Liver (tissue), 7 donors: ENCODE measurements at regions not wholly inside any gene's neighbourhood (a gene's known extent, or its start where the extent isn't known, plus 50 kb on each side); places are given as distances from the start of the nearest gene placed in this dataset.
"Not testable (repeated sequence)": the region's sequence is repeated elsewhere in the genome, so short reads cannot be mapped to it uniquely, and the experiment has no call there.

Experiments used
- DNase-seq: peaks from one replicate; pipeline ENCODE4 v3.0.0-alpha.2; 2017; ENCODE audit warnings: low spot score
- H3K27ac ChIP-seq, 2 donors: one replicate each; pipeline ENCODE4 v1.7.0; 2013; ENCODE audit warnings: inconsistent platforms in 2 of 2, low read length in 2 of 2, control low read depth in 1 of 2, low read depth in 1 of 2, mild to moderate bottlenecking in 1 of 2
- H3K27me3 ChIP-seq, 4 donors: one replicate each; pipeline versions ENCODE4 v1.6.1 to v1.7.0; 2013; ENCODE audit warnings: low read length in 3 of 4, inconsistent platforms in 1 of 4, mild to moderate bottlenecking in 1 of 4, moderate library complexity in 1 of 4; ENCODE audit not compliant: control insufficient read depth in 4 of 4, insufficient read depth in 4 of 4
- H3K36me3 ChIP-seq, 4 donors: one replicate each; pipeline versions ENCODE4 v1.6.1 to v1.7.0; 2013; ENCODE audit warnings: low read length in 3 of 4, mild to moderate bottlenecking in 3 of 4, low read depth in 1 of 4, moderate library complexity in 1 of 4; ENCODE audit not compliant: control insufficient read depth in 4 of 4, insufficient read depth in 3 of 4
- H3K4me1 ChIP-seq, 4 donors: one replicate each; pipeline versions ENCODE4 v1.6.1 to v1.7.0; 2013; ENCODE audit warnings: low read length in 3 of 4, mild to moderate bottlenecking in 3 of 4, moderate library complexity in 1 of 4; ENCODE audit not compliant: control insufficient read depth in 4 of 4, insufficient read depth in 4 of 4
- H3K4me3 ChIP-seq, 3 donors: one replicate each; pipeline versions ENCODE4 v1.6.1 to v1.7.0; 2013; ENCODE audit warnings: low read length in 3 of 3, control low read depth in 1 of 3, low read depth in 1 of 3, mild to moderate bottlenecking in 1 of 3
- H3K9ac ChIP-seq, 2 donors: one replicate each; pipeline ENCODE4 v1.7.0; 2013; ENCODE audit warnings: low read length in 2 of 2, mild to moderate bottlenecking in 2 of 2, moderate library complexity in 2 of 2, control low read depth in 1 of 2, low read depth in 1 of 2
- H3K9me3 ChIP-seq, 4 donors: one replicate each; pipeline versions ENCODE4 v1.6.1 to v1.7.0; 2013; ENCODE audit warnings: low read length in 3 of 4; ENCODE audit not compliant: control insufficient read depth in 4 of 4
- HNF4A ChIP-seq, 2 donors: conservative IDR thresholded peaks; 2 replicates each; pipeline ENCODE4 v1.6.1; 2016; ENCODE audit warnings: antibody characterized with exemption in 2 of 2, mild to moderate bottlenecking in 2 of 2
- JUND ChIP-seq, 2 donors: IDR thresholded peaks; 2 replicates each; pipeline ENCODE4 v1.6.1; 2016; ENCODE audit warnings: antibody characterized with exemption in 2 of 2
- RAD21 ChIP-seq, 2 donors: IDR thresholded peaks; 2 replicates each; pipeline ENCODE4 v1.6.1; 2016; ENCODE audit warnings: antibody characterized with exemption in 2 of 2, mild to moderate bottlenecking in 2 of 2
- SP1 ChIP-seq: IDR thresholded peaks from 2 replicates; pipeline ENCODE4 v1.6.1; 2018; ENCODE audit warnings: antibody characterized with exemption, mild to moderate bottlenecking
- WGBS: extraction: QIAGEN DNeasy Blood & Tissue Kit; methylation state at CpG from one replicate; pipeline ENCODE4 v1.1.7; 2013; 5-methylcytosine and 5-hydroxymethylcytosine counted together
- donor health status: healthy.
- donor health status: healthy.
- donor health status: healthy.
- donor health status: healthy.

GRCh38 chr1:149390173-149390926 lies 84.5 kb upstream of the NBPF19 start:
- under 1% methylated on average over 54 of the region's 69 CpGs for WGBS
- H3K4me3 ChIP-seq: peak overlapping the region in 2 of 3 donors; percentile 22 to 59
- TF ChIP-seq HNF4A (conservative IDR thresholded peaks at IDR 0.05): peak; percentile 27 to 44
- peak in 1 of 2 donors; percentile 11 for TF ChIP-seq JUND (IDR thresholded peaks at IDR 0.05)
- peak; percentile 18 for TF ChIP-seq SP1
- TF ChIP-seq RAD21 (IDR thresholded peaks at IDR 0.05): peak; percentile 7 to 35
- H3K36me3 ChIP-seq, H3K4me1 ChIP-seq, H3K27me3 ChIP-seq, H3K9me3 ChIP-seq, H3K27ac ChIP-seq, H3K9ac ChIP-seq: not testable (repeated sequence)
- DNase-seq: peak; percentile 66

GRCh38 chr1:149390931-149391330 lies 83.9 kb upstream of the NBPF19 start:
- H3K4me3 ChIP-seq: peak overlapping the region in 2 of 3 donors; percentile 22 to 59
- WGBS: 0% methylated on average over 1 of the region's 43 CpGs

GRCh38 chr1:149395802-149396201 lies 79.0 kb upstream of the NBPF19 start:
- WGBS: 92% methylated on average over 2 of the region's 2 CpGs
- not testable (repeated sequence) for DNase-seq, H3K4me1 ChIP-seq, H3K9ac ChIP-seq, H3K27me3 ChIP-seq, H3K9me3 ChIP-seq, H3K4me3 ChIP-seq, H3K27ac ChIP-seq, H3K36me3 ChIP-seq

More at GRCh38 chr1:149390931-149391330, 83.9 kb upstream of the NBPF19 start:
- not testable (repeated sequence) for H3K27me3 ChIP-seq, H3K9ac ChIP-seq, H3K9me3 ChIP-seq, DNase-seq, H3K36me3 ChIP-seq, H3K27ac ChIP-seq, H3K4me1 ChIP-seq

- 46% methylated on average over 6 of the region's 6 CpGs for WGBS
- H3K9me3 ChIP-seq, H3K9ac ChIP-seq, H3K27me3 ChIP-seq, H3K27ac ChIP-seq, H3K36me3 ChIP-seq, DNase-seq, H3K4me3 ChIP-seq, H3K4me1 ChIP-seq: not testable (repeated sequence)
Observed at GRCh38 chr1:149398527-149398926, 76.3 kb upstream of the NBPF19 start.

GRCh38 chr1:149408404-149408803 lies 66.4 kb upstream of the NBPF19 start:
- not testable (repeated sequence) for H3K4me3 ChIP-seq, H3K9me3 ChIP-seq, H3K4me1 ChIP-seq, H3K9ac ChIP-seq, H3K27me3 ChIP-seq, H3K36me3 ChIP-seq, DNase-seq, H3K27ac ChIP-seq

- no CpG with 5 or more reads among the region's 1 CpG for WGBS
- H3K36me3 ChIP-seq, H3K4me1 ChIP-seq, H3K27me3 ChIP-seq, H3K4me3 ChIP-seq, H3K9ac ChIP-seq, H3K27ac ChIP-seq, DNase-seq, H3K9me3 ChIP-seq: not testable (repeated sequence)
Observed at GRCh38 chr1:149415373-149415772, 59.5 kb upstream of the NBPF19 start.

GRCh38 chr1:149418782-149419181 lies 56.1 kb upstream of the NBPF19 start:
- not testable (repeated sequence) for H3K9me3 ChIP-seq, DNase-seq, H3K4me3 ChIP-seq, H3K9ac ChIP-seq, H3K36me3 ChIP-seq, H3K27ac ChIP-seq, H3K27me3 ChIP-seq, H3K4me1 ChIP-seq
- WGBS: 95% methylated on average over 3 of the region's 3 CpGs

GRCh38 chr1:149423122-149423521 lies 51.7 kb upstream of the NBPF19 start:
- not testable (repeated sequence) for H3K27ac ChIP-seq, H3K36me3 ChIP-seq, H3K9me3 ChIP-seq, H3K4me1 ChIP-seq, DNase-seq, H3K27me3 ChIP-seq, H3K9ac ChIP-seq, H3K4me3 ChIP-seq
- WGBS: 47% methylated on average over 5 of the region's 5 CpGs
